Amniotic epithelial cell (primary cell): ENCODE measurements at regions not wholly inside any gene's neighbourhood (a gene's known extent, or its start where the extent isn't known, plus 50 kb on each side); places are given as distances from the start of the nearest gene placed in this dataset.

Experiments
- DNase-seq: peaks from one replicate; pipeline ENCODE4 v3.0.0-alpha.2; 2010; ENCODE audit warnings: low read depth

GRCh38 chr11:24064309-24064903 lies 432.4 kb upstream of the LUZP2 start:
- DNase-seq, result no peak

GRCh38 chr11:24068197-24068596 lies 428.7 kb upstream of the LUZP2 start:
- no peak for DNase-seq

- DNase-seq, result no peak
Observed at GRCh38 chr11:24070435-24070834, 426.4 kb upstream of the LUZP2 start.

GRCh38 chr11:24078018-24078417 lies 418.8 kb upstream of the LUZP2 start:
- DNase-seq, result no peak

- no peak for DNase-seq
Observed at GRCh38 chr11:24082241-24082640, 414.6 kb upstream of the LUZP2 start.

GRCh38 chr11:24082860-24083259 lies 414.0 kb upstream of the LUZP2 start:
- DNase-seq, result no peak

GRCh38 chr11:24084956-24085355 lies 411.9 kb upstream of the LUZP2 start:
- DNase-seq, result no peak

GRCh38 chr11:24086921-24087320 lies 409.9 kb upstream of the LUZP2 start:
- no peak for DNase-seq

GRCh38 chr11:24091594-24091993 lies 405.3 kb upstream of the LUZP2 start:
- DNase-seq, result no peak

- no peak for DNase-seq
Observed at GRCh38 chr11:24093375-24093774, 403.5 kb upstream of the LUZP2 start.

GRCh38 chr11:24108609-24109008 lies 388.2 kb upstream of the LUZP2 start:
- no peak for DNase-seq

GRCh38 chr11:24122291-24122690 lies 374.6 kb upstream of the LUZP2 start:
- no peak for DNase-seq

GRCh38 chr11:24124876-24125275 lies 372.0 kb upstream of the LUZP2 start:
- no peak for DNase-seq

GRCh38 chr11:24131698-24132097 lies 365.2 kb upstream of the LUZP2 start:
- DNase-seq, result no peak

GRCh38 chr11:24132471-24132870 lies 364.4 kb upstream of the LUZP2 start:
- DNase-seq, result peak; percentile 8

GRCh38 chr11:24134879-24135589 lies 361.8 kb upstream of the LUZP2 start:
- peak; percentile 54 for DNase-seq

- DNase-seq, result no peak
Observed at GRCh38 chr11:24142062-24142461, 354.8 kb upstream of the LUZP2 start.

- peak; percentile 5 for DNase-seq
Observed at GRCh38 chr11:24145411-24145810, 351.4 kb upstream of the LUZP2 start.

- DNase-seq, result no peak
Observed at GRCh38 chr11:24153337-24153736, 343.5 kb upstream of the LUZP2 start.

- DNase-seq, result no peak
Observed at GRCh38 chr11:24155792-24156191, 341.1 kb upstream of the LUZP2 start.

GRCh38 chr11:24157316-24157715 lies 339.5 kb upstream of the LUZP2 start:
- DNase-seq, result no peak

- DNase-seq, result no peak
Observed at GRCh38 chr11:24161587-24161986, 335.3 kb upstream of the LUZP2 start.

- DNase-seq, result peak; percentile 19
Observed at GRCh38 chr11:24163146-24163545, 333.7 kb upstream of the LUZP2 start.

- DNase-seq, result no peak
Observed at GRCh38 chr11:24163841-24164240, 333.0 kb upstream of the LUZP2 start.
